Endothelial cell of umbilical vein (primary cell): ENCODE measurements at regions not wholly inside any gene's neighbourhood (a gene's known extent, or its start where the extent isn't known, plus 50 kb on each side); places are given as distances from the start of the nearest gene placed in this dataset.

ENCODE experiments used
- BruUV-seq: library from RNA; stranded (reverse); fragments of 400-500 nt; replicated peaks from 2 replicates; lab custom pipeline; 2021; lab: Mats Ljungman, UMichigan
- CTCF ChIA-PET: fragments of 300-600, 350-600 bp; sonication (Branson Sonifier 250); formaldehyde crosslinking; loops from one replicate; lab custom pipeline; 2021; ENCODE audit warnings: antibody characterized with exemption, inconsistent platforms; lab: Charles Lee
- POLR2A ChIA-PET: fragments of 300-600, 350-600 bp; sonication (Branson Sonifier 250); formaldehyde crosslinking; loops from one replicate; lab custom pipeline; 2021; ENCODE audit warnings: antibody characterized with exemption, inconsistent platforms; lab: Charles Lee
- DNase-seq: peaks from one replicate; pipeline ENCODE4 v3.0.0-alpha.2; 2011; ENCODE audit warnings: low read depth, low spot score
- FAIRE-seq: peaks from 2 replicates; lab custom pipeline; 2011; peaks lifted over from hg19 to GRCh38; lab: Jason Lieb, UNC
- H2AFZ ChIP-seq: 2 replicates; pipeline ENCODE4 v1.6.0; 2012; ENCODE audit warnings: low read depth, low read length, control low read depth, inconsistent platforms
- H3K27ac ChIP-seq: 2 replicates; pipeline ENCODE4 v1.5.1; 2011; ENCODE audit warnings: low read depth, mild to moderate bottlenecking, control low read depth, low read length, moderate library complexity; ENCODE audit not compliant: insufficient read depth
- H3K27me3 ChIP-seq, 2 experiments: 2 replicates each; pipeline versions ENCODE4 v1.6.0 to v1.6.1; 2011; ENCODE audit warnings: low read length in 2 of 2, mixed read lengths in 1 of 2; ENCODE audit not compliant: control insufficient read depth in 2 of 2, insufficient read depth in 2 of 2
- H3K36me3 ChIP-seq, 2 experiments: 2 replicates in 1 of 2; 3 replicates in 1 of 2; pipeline ENCODE4 v1.5.1; 2011; ENCODE audit warnings: low read length in 2 of 2, mild to moderate bottlenecking in 1 of 2, moderate library complexity in 1 of 2; ENCODE audit not compliant: control insufficient read depth in 2 of 2, insufficient read depth in 2 of 2; ENCODE audit errors: extremely low read depth in 1 of 2
- H3K4me1 ChIP-seq: 3 replicates; pipeline ENCODE4 v1.5.1; 2011; ENCODE audit warnings: mild to moderate bottlenecking, low read length; ENCODE audit not compliant: control insufficient read depth, insufficient read depth; ENCODE audit errors: extremely low read depth
- H3K4me2 ChIP-seq: 2 replicates; pipeline ENCODE4 v1.6.1; 2011; ENCODE audit warnings: low read length, control low read depth, mixed read lengths; ENCODE audit not compliant: insufficient read depth
- H3K4me3 ChIP-seq, 3 experiments: fragments of 200-600 bp in 1 of 3; sonication (generic), shearing (Covaris generic) in 1 of 3; replicated peaks in 1 of 3; 2 replicates each; pipeline ENCODE4 v1.5.1; 2011 to 2016; ENCODE audit warnings: control low read depth in 3 of 3, low read length in 3 of 3, mild to moderate bottlenecking in 2 of 3, inconsistent platforms in 1 of 3, low read depth in 1 of 3, moderate library complexity in 1 of 3; ENCODE audit not compliant: insufficient read depth in 1 of 3
- H3K79me2 ChIP-seq: 2 replicates; pipeline ENCODE4 v1.6.0; 2012; ENCODE audit warnings: low read length, inconsistent platforms; ENCODE audit not compliant: control insufficient read depth, insufficient read depth
- H3K9ac ChIP-seq: replicated peaks from 2 replicates; pipeline ENCODE3; 2011; ENCODE audit warnings: low read length, control low read depth; ENCODE audit not compliant: insufficient read depth; ENCODE audit errors: extremely low read depth
- H3K9me1 ChIP-seq: replicated peaks from 3 replicates; pipeline ENCODE4 v1.6.0; 2011; ENCODE audit warnings: mild to moderate bottlenecking, low read length; ENCODE audit not compliant: control insufficient read depth, insufficient read depth; ENCODE audit errors: extremely low read depth
- H3K9me3 ChIP-seq: replicated peaks from 2 replicates; pipeline ENCODE4 v1.5.1; 2012; ENCODE audit warnings: low read length, inconsistent platforms; ENCODE audit not compliant: control insufficient read depth, insufficient read depth
- H4K20me1 ChIP-seq: replicated peaks from 2 replicates; pipeline ENCODE3; 2011; ENCODE audit warnings: mild to moderate bottlenecking, low read length; ENCODE audit not compliant: control insufficient read depth, insufficient read depth; ENCODE audit errors: extremely low read depth
- FOS ChIP-seq: IDR thresholded peaks from 2 replicates; pipeline ENCODE4 v1.6.1; 2011; ENCODE audit warnings: mild to moderate bottlenecking, low read length, moderate library complexity, borderline replicate concordance; ENCODE audit not compliant: insufficient read depth
- GATA2 ChIP-seq: IDR thresholded peaks from 2 replicates; pipeline ENCODE4 v1.7.0; 2011; ENCODE audit warnings: low read depth, mild to moderate bottlenecking, moderate library complexity, mixed read lengths, low read length; ENCODE audit not compliant: insufficient read length, insufficient read depth
- JUN ChIP-seq: IDR thresholded peaks from 2 replicates; pipeline ENCODE4 v1.6.1; 2011; ENCODE audit warnings: borderline replicate concordance, low read depth; ENCODE audit not compliant: insufficient read length, insufficient read depth
- MYC ChIP-seq: IDR thresholded peaks from one replicate; pipeline ENCODE4 v1.6.1; 2011; ENCODE audit warnings: mild to moderate bottlenecking, low read depth, low read length
- POLR2AphosphoS5 ChIP-seq: IDR thresholded peaks from 2 replicates; pipeline ENCODE4 v1.6.1; 2012; ENCODE audit warnings: low read depth, mild to moderate bottlenecking, control low read depth, low read length, moderate library complexity; ENCODE audit not compliant: insufficient read depth
- dilution Hi-C: fragments of 300-500 bp; cut with MboI; formaldehyde crosslinking; loops from one replicate; pipeline ENCODE4 v1.15.0; 2019; ENCODE audit warnings: low sequenced_read_pairs; ENCODE audit not compliant: extremely low pct_ligation_motif_present
- intact Hi-C: fragments of 100-400 bp; cut with micrococcal nuclease; formaldehyde crosslinking; loops from one replicate; pipeline ENCODE4 v1.10.0; 2022

DNA sequence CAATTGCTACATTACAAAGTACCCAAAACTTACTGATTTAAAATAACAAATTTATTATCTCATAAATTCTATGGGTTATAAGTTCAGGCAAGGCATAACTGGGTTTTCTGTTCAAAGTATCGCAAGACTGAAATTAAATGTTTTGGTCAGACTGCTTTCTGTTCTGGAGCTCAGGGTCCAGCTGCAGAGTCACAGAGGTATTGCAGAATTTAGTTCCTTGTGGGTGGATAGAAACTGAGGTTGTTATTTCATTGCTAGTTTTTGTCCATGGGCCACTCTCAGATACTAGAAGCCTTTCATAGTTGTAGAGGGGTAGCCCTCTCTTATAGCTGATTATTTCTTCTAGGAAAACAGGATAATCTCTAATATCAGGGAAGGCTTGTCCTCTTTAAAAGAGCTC is 467.9 kb downstream of the TRHDE start:
- intact Hi-C loops (no loop called here), dilution Hi-C loops (no loop called here)
- Histone ChIP-seq H3K27me3 (no peaks in the 10 kb centered on the region), H3K4me3 (no peak overlapping the region), H3K9me1 (no peaks in the 10 kb centered on the region), H3K4me1 (no peaks in the 10 kb centered on the region), H3K27ac (no peak overlapping the region), H3K4me2 (no peak overlapping the region), H3K36me3 (no peaks in the 10 kb centered on the region), H2AFZ (no peak overlapping the region), H3K9ac (no peak overlapping the region), H3K9me3 (peaks cover 6% of the 10 kb centered on the region), H3K79me2 (no peaks in the 10 kb centered on the region), H4K20me1 (no peaks in the 10 kb centered on the region)
- POLR2A ChIA-PET: no interaction called here
- CTCF ChIA-PET: no interaction called here
- DNase-seq (no peak), FAIRE-seq (no peak)
- BruUV-seq: no TSS peak
- TF ChIP-seq JUN (no peak), FOS (no peak), MYC (no peak), GATA2 (no peak)

DNA sequence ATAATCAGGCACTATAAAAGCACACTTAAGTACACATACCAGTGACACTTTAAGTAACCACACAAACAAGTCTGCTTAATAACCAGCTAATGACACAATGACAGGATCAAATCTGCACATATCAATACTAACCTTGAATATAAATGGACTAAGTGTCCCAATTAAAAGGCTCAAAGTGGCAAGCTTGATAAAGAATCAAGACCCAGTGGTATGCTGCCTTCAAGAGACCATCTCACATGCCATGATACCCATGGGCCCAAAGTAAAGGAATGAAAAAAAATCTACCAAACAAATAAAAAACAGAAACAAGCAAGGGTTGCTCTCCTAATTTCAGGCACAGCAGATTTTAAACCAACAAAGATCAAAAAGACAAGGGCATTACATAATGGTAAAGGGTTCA is 470.4 kb downstream of the TRHDE start:
- no peaks in the 10 kb centered on the region for H3K4me1 ChIP-seq
- FAIRE-seq: no peak

More for the DNA sequence above, 470.4 kb downstream of the TRHDE start:
- POLR2A ChIA-PET: no interaction called here
- TF ChIP-seq FOS: no peak
- TF ChIP-seq POLR2AphosphoS5: no peak
- no TSS peak for BruUV-seq
- no peaks in the 10 kb centered on the region for H3K9me1 ChIP-seq
- dilution Hi-C loops (no loop called here), intact Hi-C loops (no loop called here)
- no peak overlapping the region for H3K27ac ChIP-seq
- H3K27me3 ChIP-seq: no peaks in the 10 kb centered on the region
- H3K36me3 ChIP-seq: no peaks in the 10 kb centered on the region
- H3K79me2 ChIP-seq: no peaks in the 10 kb centered on the region
- H4K20me1 ChIP-seq: no peaks in the 10 kb centered on the region
- no peak for DNase-seq
- CTCF ChIA-PET: no interaction called here
- no peak overlapping the region for H2AFZ ChIP-seq
- no peak overlapping the region for H3K4me2 ChIP-seq
- peaks cover 6% of the 10 kb centered on the region for H3K9me3 ChIP-seq
- H3K9ac ChIP-seq: no peak overlapping the region
- no peak overlapping the region for H3K4me3 ChIP-seq
